HG03060 (cell line): ENCODE measurements at regions not wholly inside any gene's neighbourhood (a gene's known extent, or its start where the extent isn't known, plus 50 kb on each side); places are given as distances from the start of the nearest gene placed in this dataset.

ENCODE experiments used
- ATAC-seq: cut with Tn5 transposase; IDR thresholded peaks from one replicate; pipeline ENCODE4 v1.9.1; 2021; ENCODE audit warnings: low read depth, moderate number of reproducible peaks; ENCODE audit not compliant: unreplicated experiment

DNA sequence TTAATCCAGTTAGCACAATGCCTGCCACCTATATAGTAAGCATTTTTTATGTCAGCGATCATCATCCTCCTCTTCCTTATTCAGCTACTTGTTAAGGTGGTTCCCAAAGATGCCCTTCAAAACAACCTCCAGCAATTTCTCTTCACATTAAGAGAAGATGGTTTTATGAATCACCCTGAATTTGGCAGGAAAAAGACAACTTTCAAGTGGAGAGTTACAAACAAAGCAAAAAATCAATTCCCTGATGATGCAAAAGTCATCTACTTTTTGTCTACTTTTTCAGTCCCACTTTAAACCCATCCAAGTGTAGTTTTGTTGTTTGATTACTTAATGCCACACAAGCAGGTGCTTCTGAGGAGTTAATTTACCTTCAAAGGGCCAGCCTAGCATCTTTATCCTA, 139.1 kb upstream of the SERP2 start:
- no peak for ATAC-seq

DNA sequence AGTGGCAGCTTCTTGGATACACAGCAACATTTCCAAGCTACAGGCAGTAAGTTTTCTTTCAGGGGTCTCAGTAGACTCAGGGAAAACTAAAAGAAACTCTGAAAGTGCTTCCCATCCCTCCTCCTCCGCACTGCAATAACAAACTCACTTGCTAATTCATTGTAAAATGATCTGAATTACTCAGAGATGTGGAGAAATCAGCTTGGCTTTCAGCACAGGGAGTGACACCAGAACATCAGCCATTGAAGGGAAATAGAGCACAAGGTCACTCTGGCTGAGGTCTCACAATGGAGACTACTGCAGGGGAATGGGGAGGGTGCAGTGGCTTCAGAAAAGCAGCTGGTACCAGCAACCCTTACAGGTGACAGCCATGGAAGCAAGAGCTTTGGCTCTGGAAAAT, 137.3 kb upstream of the SERP2 start:
- no peak for ATAC-seq

DNA sequence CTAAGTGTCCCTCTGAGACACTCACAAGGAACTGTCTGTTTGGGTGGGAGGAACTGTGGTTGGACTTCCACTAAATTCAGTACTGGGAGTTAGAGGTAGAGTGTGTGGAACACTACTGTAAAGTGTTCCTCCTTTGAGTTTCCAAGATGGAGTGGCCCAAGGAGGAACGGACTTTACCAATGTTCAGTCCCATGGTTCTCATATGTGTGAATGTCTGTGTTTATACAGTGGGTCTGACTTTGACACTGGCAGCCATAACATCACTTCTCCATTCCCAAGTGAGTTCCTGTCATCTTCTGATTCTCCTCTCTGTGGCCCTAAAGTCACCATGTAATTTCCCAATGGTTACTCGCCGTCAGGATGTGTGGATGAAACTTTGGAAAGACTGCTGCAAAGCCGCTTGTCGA, 136.8 kb upstream of the SERP2 start:
- ATAC-seq = no peak

DNA sequence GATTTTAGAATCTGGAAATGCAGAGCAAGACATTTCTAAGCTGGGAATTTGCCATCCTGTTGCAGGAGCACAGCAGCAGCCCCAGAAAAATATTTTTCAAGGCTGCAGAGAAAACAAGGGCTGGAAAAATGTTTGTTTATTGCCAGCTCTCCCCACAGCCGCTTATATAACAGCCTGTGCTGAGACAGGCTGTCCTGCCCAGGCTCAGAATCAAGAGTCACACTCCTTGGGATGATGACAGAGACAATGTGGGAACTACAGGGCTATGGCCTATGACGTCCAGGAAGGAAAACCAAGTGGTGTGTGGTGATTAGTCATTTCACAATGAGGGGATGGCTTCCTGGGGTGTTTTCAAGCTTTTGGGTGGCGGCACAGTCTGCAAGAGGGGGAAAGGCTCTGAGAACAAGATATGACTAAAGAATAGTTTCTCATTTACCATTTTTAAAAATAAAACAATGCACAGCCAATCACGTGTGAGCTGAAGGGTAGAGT, 136.3 kb upstream of the SERP2 start:
- ATAC-seq = no peak

DNA sequence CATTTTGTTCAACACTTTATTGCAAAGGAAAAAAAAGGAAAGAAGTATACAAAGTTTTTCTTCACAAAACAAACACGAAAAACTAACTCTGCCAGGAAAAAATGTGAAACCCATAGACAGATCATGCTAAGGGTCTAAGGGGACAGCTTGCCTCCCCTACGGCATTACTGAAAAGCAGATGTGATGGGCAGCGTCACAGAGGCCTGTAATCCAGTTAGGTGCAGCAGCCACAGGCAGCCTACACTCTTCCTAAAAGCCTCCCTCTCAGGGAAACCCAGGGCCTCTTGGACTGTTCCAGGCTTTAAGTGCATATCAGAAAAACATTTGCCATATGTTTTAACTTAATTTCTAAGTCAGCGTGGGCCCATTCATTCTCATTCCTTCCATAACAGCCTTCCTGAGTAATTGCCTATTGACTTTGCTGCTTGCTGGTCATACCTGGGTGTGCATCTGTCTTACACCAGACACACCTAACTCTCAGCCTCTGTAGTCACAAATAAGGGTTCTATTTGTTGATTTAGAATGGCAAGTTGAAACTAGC, 135.7 kb upstream of the SERP2 start:
- no peak for ATAC-seq

DNA sequence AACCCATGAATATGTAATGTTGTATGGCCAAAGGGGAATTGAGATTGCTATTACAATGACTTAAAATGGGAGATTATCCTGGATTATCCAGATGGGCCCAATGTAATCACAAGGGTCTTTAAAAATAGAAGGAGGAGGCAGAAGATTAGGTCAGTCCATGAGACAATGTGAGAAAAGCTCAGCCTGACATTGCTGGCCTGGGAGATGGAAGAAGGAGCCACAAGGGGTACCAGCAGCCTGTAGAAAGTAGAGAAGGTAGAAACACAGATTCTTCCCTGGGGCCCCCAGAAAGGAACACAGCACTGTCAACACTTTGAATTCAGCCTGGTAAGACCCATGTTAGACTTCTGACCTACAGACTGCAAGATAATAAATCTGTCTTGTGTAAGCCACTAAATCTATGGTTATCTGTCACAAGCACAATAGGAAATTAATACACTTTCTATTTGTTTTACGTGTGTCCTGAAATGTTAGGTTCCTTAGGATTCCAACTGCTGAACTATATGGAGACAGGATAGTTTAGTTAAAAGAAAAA, 132.9 kb upstream of the SERP2 start:
- no peak for ATAC-seq

DNA sequence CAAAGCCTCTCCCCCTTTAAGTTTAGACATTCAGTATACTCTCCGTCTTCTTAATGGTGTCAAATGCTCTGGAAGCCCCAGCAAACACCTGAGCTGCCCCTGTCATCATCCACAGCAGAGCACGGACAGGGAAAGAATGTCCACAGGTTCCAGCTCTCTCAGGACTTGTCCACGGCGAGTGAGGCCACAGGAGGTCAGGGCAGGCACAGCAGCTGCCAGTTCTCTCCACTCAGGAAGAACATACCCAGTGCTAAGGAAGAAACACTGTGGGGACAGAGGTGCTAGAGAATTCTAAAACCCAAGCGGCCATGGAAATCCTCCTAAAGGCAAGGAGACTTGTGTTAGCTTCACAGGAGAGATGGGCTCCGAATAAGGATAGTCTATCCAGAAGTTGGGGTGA, 132.0 kb upstream of the SERP2 start:
- ATAC-seq = no peak

DNA sequence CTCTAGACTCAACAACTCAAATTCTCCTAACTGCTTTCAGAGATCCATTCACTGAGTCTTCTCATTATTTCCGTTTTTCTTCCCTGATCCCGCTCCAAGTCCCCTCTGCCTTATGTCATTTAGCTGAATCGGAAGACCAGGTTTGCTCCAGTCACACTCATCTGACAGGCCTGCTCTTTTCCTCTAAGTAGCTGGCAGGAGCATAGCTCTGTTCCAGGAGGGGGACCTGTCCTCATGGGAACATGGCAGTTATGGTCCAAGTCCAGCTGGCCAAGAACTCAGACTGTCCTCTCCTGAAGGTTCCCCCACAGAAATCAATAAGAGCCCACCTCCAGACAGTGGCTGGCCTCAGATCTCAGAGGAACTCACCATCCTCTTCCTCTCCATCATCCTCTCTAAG, 130.9 kb upstream of the SERP2 start:
- no peak for ATAC-seq

DNA sequence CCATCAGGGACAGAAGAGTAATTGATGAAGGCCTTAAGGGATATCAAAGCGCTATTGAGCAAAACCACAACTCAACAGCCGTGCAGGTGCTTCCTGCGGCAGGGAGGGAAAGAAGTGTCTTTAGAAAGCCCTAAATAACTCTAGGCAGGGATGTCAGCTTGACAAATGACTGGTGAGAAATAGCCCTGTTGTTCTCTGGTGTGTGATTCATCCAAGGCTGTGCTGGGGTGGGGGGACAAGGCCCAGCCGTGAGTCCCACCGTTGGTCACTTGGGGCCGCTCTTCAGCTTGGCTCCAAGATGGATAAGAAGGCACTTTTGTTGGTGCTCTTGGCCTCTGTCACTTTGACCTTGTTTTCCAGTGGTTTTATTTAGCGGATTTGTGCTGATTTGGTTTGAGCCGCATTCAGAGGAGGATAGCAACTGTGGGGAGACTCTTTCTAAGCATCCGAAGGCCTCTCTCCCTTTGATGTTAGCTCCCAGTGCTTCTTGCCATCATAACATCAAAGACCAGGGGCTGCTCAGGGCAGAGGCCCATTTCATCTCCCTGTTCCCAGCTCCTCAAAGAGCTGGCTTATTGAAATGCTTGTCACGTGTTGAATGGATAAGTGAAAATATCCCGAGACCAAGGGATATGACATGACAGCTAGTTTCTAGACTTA, 130.3 kb upstream of the SERP2 start:
- ATAC-seq = no peak

DNA sequence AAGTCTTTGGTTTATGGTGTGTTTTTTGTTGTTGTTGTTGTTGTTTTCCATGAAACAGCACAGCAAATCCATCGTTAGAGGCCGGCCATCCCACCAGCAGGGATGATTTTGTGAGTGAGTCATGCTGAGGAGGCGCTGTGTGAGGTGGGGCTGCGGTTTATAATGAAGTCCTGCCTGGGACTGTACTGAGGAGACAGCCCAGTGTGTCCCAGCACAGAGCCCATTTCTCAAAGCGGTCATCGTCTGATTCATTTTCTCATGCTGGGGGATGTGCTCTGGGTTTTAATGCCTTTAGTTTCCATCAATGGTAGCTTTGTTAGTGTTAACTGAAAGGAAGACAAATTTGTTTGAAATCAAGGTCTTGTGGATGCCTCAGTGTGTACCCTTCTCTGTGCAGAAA, 129.3 kb upstream of the SERP2 start:
- no peak for ATAC-seq

DNA sequence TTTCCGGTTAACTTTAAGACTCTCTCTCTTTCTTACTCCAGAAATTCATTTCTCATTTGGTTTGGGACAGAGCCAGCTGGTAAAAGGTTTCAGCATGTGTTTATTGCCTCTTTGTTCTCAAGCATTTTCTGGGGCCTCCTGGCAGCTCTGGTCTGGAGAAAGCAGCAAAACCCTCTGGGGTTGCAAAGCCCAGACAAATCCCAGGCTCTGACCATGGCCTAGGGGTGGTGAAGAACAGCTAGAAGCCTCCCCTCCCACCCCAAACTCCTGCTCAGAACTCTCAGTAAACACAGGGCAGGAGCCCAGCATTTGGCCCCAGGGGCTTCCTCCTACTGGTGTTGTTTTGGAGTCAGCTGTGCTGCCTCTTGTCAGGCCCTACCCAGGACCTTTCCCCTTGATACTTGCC, 124.2 kb upstream of the SERP2 start:
- ATAC-seq = no peak

DNA sequence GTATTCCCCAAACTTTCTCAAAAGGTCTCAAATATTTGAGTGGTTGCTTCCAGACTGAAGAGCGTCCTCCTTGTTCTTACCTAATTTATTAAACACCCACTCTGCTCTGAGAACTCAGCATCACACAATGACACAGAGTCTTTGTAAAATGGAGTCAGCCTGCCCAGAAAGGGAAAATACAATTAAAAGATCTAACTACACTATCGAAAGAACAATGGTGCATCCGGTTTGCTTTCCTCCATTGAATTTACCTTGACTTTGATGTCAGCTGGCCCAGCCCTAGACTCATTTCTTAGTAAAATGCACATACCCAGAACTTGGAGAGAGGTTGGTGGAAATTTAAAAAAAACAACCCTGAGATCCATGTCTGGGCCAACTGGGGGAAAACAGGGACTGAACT, 120.7 kb upstream of the SERP2 start:
- no peak for ATAC-seq

DNA sequence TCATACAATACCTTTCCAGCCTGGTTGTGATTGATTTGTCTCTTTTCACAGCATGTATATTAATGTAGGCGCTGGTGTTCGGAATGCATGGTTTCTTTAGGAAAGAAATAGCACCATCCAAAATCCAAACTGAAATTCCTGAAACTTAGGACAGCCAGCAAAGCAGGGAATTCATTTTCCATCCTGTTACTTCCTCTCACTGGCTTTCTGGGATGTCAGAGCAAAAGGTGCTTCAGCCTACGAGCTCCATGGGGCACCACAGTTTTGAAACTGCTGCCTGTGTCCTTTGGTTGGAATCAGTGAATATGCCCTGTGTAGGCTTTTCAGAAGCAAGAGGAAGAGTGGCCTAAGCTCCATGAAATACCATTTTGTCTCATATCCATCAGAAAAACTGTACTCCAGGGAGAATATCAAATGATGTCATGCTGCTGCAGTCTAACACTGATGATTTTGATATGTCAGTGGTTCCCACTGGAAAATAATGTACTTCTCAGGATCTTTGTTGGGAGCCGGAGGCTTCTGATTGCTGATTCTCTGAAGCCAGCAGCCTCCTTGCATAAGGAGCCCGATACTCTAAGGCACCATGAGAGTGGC, 117.8 kb upstream of the SERP2 start:
- ATAC-seq = no peak

DNA sequence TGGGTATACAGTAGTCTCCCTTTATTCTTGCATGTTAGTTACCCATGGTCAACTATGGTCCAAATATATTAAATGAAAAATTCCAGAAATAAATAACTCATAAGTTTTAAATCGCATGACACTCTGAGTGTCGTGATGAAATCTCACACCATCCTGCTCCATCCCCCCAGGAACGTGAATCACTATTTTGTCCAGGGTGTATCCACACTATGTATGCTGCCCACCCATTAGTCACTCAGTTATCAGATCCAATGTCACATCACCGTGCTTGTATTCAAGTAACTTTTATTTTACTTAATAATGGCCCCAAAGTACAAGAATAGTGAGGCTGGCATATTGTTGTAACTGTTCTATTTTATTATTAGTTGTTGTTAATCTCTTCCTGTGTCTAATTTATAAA, 115.8 kb upstream of the SERP2 start:
- ATAC-seq = no peak

DNA sequence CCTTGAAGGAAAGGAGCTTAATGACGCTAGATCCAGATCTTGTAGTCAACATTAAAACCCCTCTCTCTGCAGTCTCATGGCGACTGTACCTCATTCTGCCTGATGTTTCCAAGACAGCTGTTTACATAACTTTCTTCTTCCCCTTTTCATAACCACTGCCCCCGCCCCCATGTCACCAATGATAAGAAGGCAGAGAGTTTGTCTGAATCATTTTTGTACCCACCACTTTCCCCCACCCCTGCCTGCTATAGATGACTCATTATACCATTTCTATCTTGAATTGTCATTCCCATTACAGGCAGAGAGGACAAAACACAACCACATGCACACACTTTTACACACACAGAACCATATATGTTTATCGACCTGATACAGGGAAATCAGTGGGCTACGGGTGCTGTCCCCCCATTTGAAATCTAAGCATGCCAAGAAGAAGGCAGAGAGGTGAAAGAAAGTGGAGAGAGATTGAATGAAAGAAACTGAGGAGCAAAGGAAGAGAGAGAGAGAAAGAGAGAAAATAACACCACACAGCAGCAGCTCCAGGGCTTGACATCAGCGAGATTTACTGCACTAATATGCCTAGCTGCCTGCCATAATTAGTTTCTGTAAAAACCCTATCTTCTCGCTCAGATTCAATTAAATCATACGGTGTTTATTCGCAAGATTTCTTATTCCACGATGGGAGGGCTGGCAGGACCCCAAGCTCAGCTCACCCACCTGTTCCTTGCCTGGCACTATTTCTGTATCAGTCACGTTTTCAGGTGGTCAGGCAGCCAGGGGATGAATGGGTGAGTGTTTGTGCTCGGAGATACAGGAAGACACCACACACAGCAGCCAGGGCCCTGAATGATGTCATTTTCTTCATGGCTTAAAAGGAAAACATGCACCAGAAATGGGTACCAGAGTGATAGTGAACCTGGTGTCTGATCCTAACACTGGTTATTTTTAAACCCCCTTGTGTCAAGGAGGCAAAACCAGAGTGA, 114.3 kb upstream of the SERP2 start:
- ATAC-seq = peak; percentile 61

DNA sequence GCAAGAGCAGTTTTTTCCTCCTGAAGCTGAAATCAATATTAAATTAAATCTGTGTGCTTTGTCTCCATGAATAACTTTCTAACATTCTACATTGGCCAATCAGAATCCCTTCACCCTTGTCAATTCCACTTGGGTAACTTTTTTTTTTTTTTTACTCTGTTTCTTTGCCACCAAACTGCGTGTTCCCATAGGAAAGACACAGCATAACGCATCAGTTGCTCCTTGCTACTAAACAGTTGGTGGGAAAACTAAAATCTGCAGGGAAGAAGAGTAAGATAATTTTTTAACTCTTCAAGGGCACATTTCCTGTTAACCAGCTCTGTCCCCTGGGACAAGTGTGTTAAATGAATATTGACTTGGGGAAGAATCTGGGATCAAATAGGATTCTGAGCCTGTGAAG, 113.3 kb upstream of the SERP2 start:
- no peak for ATAC-seq

DNA sequence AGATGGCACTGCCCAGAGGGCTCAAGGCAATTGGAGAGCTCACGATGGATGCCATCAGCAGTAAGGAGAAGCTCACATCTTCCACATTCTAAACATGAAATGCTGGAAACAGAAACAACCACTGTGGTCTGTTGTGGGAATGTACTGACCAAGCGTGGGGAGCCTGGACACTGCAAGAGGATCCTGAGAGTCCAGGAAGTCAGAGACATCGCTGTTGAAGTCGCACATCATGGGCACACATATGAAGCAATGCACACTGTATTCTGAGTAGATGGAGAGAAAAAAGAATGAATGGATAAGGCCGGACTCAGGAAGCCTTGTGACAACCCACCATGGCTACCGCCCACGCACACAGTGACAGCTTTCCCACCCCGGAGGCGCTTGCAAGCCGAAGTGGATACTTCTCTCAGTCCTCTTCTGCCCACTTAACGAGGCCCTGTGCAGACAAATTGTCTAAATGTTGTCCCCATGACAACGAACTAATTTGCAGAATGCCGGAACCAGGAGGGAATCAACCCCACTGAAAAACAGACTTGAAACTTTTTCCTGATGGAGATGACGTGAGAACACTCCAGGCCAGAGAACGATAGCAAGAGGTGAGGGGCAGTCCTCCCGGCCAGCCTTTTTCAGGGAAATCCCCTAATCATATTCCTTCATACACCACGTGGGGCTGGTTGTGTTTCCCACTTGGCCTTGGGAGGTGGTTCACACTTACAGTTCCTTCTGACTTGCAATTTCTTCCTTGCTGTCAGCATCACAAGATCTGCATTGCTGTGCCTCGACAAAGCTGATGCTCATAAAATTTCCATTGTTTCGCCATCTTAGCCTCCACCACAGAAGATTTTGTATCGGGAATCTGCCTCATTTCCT, 109.6 kb upstream of the SERP2 start:
- no peak for ATAC-seq

DNA sequence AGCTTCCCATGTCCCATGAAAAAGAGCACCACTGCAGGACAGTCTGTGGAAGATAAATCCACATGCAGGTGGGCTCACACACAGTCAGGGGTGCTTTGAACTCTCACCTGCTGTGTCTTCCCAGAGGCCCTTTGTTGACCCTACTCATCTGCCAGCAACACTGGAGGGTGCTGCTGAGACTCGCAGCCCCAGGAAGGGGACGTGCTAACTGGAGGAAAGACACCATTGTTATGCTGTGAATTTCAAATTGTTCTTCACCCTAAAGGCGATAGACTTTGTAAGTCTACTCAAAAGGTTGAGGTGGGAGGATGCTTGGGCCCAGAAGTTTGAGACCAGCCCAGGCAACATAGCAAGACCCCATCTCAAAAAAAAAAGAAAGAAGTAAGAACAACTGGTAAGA, 107.3 kb upstream of the SERP2 start:
- ATAC-seq = no peak

DNA sequence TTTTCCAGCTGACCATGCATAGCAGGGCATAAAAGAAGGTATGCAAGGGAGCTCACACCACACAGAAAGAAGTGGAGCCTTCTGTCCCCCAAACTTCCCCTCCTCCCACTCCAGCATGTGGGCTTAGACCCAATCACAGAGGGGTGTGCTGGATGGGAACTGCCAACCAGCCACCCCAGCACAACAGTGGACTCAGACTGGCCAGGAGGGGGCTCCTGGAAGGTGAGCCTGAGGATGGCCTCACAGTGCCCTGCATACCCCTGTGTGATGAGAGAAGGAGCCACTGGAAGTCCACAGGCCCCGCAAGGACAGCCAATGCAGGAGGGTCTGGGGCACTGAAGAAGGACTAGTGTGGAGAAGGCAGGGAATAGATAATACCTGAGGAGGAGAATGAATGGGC, 106.9 kb upstream of the SERP2 start:
- ATAC-seq = no peak

DNA sequence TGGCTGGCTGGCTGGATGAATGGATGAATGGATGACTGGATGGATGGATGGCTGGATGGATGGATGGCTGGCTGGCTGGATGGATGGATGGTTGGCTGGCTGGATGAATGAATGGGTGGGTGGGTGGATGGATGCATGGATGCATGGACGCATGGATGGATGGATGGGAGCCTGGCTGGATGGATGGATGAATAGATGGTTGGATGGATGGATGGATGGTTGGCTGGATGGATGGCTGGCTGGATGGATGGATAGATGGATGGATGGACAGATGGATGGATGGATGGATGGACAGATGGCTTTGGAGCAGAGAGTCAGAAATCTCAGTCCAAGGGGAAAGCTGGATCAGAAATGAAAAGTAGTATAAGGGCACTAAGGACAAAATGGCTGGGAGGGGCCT, 106.4 kb upstream of the SERP2 start:
- no peak for ATAC-seq
